ENCODE measurements at regions not wholly inside any gene's neighbourhood (a gene's known extent, or its start where the extent isn't known, plus 50 kb on each side); places are given as distances from the start of the nearest gene placed in this dataset.

GRCh38 chr18:46341986-46342525 is 237.9 kb downstream of the HAUS1 start:
- TF ChIP-seq CTCF (IDR thresholded peaks at IDR 0.05) (no peak), POLR2A (IDR thresholded peaks at IDR 0.05) (no peak)
